ENCODE measurements at regions not wholly inside any gene's neighbourhood (a gene's known extent, or its start where the extent isn't known, plus 50 kb on each side); places are given as distances from the start of the nearest gene placed in this dataset.

DNA sequence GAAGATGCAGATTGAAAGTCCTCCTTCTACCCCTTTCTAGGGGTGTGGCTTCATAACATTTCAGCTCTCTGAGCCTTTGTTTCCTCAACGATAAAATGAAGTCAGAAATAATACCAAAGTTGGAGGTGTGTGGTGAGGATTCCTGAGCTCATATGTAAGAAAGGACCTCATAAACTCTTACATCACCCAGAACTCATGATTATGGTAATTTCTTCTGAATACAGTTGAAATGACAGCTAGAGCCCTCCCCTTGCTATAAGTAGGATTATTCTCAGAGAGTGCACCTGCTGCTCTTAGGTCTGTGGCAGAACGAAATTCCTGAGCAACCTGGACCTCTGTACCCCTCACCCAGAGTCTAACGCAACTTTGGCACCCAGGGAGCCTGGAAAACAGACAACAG is 291.4 kb upstream of the KLF4 start:
- TF ChIP-seq, protein P1, sequence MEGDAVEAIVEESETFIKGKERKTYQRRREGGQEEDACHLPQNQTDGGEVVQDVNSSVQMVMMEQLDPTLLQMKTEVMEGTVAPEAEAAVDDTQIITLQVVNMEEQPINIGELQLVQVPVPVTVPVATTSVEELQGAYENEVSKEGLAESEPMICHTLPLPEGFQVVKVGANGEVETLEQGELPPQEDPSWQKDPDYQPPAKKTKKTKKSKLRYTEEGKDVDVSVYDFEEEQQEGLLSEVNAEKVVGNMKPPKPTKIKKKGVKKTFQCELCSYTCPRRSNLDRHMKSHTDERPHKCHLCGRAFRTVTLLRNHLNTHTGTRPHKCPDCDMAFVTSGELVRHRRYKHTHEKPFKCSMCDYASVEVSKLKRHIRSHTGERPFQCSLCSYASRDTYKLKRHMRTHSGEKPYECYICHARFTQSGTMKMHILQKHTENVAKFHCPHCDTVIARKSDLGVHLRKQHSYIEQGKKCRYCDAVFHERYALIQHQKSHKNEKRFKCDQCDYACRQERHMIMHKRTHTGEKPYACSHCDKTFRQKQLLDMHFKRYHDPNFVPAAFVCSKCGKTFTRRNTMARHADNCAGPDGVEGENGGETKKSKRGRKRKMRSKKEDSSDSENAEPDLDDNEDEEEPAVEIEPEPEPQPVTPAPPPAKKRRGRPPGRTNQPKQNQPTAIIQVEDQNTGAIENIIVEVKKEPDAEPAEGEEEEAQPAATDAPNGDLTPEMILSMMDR (IDR thresholded peaks at IDR 0.05), result no peak
- TF ChIP-seq POLR2AphosphoS5 (IDR thresholded peaks at IDR 0.05) (no peak), POLR2A (IDR thresholded peaks at IDR 0.05) (no peak)
